ENCODE measurements at regions not wholly inside any gene's neighbourhood (a gene's known extent, or its start where the extent isn't known, plus 50 kb on each side); places are given as distances from the start of the nearest gene placed in this dataset.

DNA sequence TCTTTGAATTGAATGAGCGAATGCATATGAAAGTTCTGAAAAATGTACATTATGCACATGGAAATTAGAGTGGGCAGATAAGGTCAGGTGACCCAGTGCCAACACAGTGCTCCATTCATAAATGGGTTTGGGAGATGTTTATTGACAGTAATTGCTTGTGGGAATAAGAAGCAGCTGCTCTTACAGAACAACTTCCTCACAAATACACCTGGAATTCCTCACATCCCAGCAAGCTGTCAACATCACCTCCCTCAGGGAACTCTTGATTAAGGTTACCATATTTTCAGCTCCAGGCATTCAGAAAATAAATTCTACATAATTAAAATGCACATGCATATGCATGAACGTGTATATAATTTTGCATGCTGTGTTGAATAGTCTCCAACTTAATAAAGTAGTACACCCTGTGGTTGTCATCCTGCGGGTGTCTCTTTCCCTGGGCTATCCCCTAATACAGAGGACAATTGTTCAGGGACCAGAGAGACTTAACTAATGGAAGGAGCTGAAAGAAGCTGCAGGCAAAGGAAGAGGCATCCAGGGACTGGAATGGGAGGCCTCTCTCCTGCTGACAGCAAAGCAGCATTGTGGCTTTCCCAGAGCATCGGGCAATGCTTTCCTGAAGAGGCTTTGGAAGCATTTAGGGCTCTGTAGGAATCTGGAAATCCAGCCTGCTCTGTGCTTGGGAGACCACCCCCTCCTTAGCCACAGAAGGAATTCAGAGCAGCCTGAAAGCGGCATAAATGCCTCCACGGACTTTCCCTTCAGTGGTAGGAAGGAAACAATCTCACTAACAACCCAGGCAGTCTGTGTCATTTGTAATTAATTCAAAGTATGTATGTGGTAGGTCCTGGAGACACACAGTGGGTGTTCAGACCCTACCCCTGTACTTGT is 55.2 kb upstream of the GNG12 start:
- POLR2A ChIA-PET: no interaction called here
- intact Hi-C loops (cut with micrococcal nuclease): no loop called here

More for the DNA sequence above, 55.2 kb upstream of the GNG12 start:
- Histone ChIP-seq H3K79me2 (ENCODE audit: insufficient read depth, low read length) (no peaks in the 10 kb centered on the region), H3K27me3 (ENCODE audit: insufficient read depth, low read length) (no peaks in the 10 kb centered on the region), H3K4me2 (ENCODE audit: low read length) (no peak overlapping the region), H3K4me3 (replicated peaks in 1 of 2; ENCODE audit: low read depth in 1 of 2, low read length in 2 of 2) (no peak overlapping the region), H3K36me3 (ENCODE audit: control insufficient read depth in 1 of 2, insufficient read depth in 2 of 2, low read length in 2 of 2) (no peaks in the 10 kb centered on the region), H3K9me3 (ENCODE audit: control insufficient read depth in 1 of 2, insufficient read depth in 1 of 2, low read depth in 1 of 2, low read length in 2 of 2) (no peaks in the 10 kb centered on the region), H3K9me2 (ENCODE audit: insufficient read depth) (no peaks in the 10 kb centered on the region), H3K27ac (ENCODE audit: low read depth, low read length) (no peak overlapping the region), H3K9ac (ENCODE audit: low read length) (no peak overlapping the region), H3K4me1 (ENCODE audit: control insufficient read depth in 1 of 2, insufficient read depth in 2 of 2, low read length in 2 of 2) (peaks cover 3 to 18% of the 10 kb centered on the region in 2 experiments; a peak in 2 of 4 replicates), H2AFZ (ENCODE audit: low read depth, low read length, poor library complexity, severe bottlenecking) (no peak overlapping the region), H4K20me1 (ENCODE audit: insufficient read depth) (no peaks in the 10 kb centered on the region)
- TF ChIP-seq TCF7L2 (IDR thresholded peaks at IDR 0.05; ENCODE audit: borderline replicate concordance, extremely low read depth, insufficient read depth, insufficient read length): no peak
- TF ChIP-seq EZH2 (IDR thresholded peaks at IDR 0.05): no peak
- TF ChIP-seq MAX (IDR thresholded peaks at IDR 0.05): no peak
- no peak for TF ChIP-seq JUND (IDR thresholded peaks at IDR 0.05)
- TF ChIP-seq YY1 (IDR thresholded peaks at IDR 0.05; ENCODE audit: extremely low read depth, insufficient replicate concordance, low read depth, low read length): no peak
- TF ChIP-seq SIN3A (IDR thresholded peaks at IDR 0.05; ENCODE audit: low read depth): no peak
- no peak for TF ChIP-seq FOSL1 (IDR thresholded peaks at IDR 0.05; ENCODE audit: low read depth)
- no peak for TF ChIP-seq SP1 (IDR thresholded peaks at IDR 0.05; ENCODE audit: low read depth)
- TF ChIP-seq ZFX (IDR thresholded peaks at IDR 0.05): no peak
- TF ChIP-seq EGR1 (IDR thresholded peaks at IDR 0.05; ENCODE audit: low read depth): no peak
- no peak for TF ChIP-seq CBX3 (IDR thresholded peaks at IDR 0.05; ENCODE audit: low read depth)
- no peak for TF ChIP-seq SRF (IDR thresholded peaks at IDR 0.05; ENCODE audit: low read depth)
- no peak for TF ChIP-seq REST (IDR thresholded peaks at IDR 0.05; ENCODE audit: low read depth)
- TF ChIP-seq POLR2A (IDR thresholded peaks at IDR 0.05; ENCODE audit: borderline replicate concordance, extremely low read depth, insufficient read depth, insufficient read length): no peak
- no peak for ATAC-seq
- RAD21 ChIA-PET (ENCODE audit: low non-redundant PET in 1 of 2, low total read pairs in 2 of 2, uncharacterized antibody in 2 of 2, unreplicated experiment in 2 of 2): no interaction called here
- BruUV-seq (replicated peaks): no TSS peak
- CTCF ChIA-PET: no interaction called here
- no peak for DNase-seq (ENCODE audit: low read depth, low spot score)
